HG02571 (cell line): ENCODE measurements at regions not wholly inside any gene's neighbourhood (a gene's known extent, or its start where the extent isn't known, plus 50 kb on each side); places are given as distances from the start of the nearest gene placed in this dataset.

ENCODE experiments used
- ATAC-seq: cut with Tn5 transposase; IDR thresholded peaks from one replicate; pipeline ENCODE4 v1.9.1; 2021; ENCODE audit warnings: mild to moderate bottlenecking, moderate library complexity; ENCODE audit not compliant: unreplicated experiment

DNA sequence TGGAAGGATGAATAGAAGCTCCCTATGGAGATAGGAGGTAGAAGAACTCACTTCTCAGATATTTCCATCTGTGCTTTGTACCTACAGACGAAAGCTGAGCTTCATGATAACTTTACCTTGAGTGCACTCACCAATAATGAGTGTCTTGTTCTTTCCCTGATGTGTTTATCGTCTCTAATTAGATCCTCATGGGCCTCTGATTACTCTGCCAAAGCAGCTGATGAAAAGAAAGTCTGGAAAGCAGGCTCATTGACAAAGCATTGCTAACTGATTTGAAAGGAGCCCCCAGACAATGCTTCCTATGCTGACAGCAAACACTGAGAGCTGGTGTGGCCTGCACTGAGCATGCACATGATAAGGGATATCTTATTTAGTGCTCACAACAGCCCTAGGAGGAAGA is 183.9 kb upstream of the GHITM start:
- ATAC-seq, result no peak

DNA sequence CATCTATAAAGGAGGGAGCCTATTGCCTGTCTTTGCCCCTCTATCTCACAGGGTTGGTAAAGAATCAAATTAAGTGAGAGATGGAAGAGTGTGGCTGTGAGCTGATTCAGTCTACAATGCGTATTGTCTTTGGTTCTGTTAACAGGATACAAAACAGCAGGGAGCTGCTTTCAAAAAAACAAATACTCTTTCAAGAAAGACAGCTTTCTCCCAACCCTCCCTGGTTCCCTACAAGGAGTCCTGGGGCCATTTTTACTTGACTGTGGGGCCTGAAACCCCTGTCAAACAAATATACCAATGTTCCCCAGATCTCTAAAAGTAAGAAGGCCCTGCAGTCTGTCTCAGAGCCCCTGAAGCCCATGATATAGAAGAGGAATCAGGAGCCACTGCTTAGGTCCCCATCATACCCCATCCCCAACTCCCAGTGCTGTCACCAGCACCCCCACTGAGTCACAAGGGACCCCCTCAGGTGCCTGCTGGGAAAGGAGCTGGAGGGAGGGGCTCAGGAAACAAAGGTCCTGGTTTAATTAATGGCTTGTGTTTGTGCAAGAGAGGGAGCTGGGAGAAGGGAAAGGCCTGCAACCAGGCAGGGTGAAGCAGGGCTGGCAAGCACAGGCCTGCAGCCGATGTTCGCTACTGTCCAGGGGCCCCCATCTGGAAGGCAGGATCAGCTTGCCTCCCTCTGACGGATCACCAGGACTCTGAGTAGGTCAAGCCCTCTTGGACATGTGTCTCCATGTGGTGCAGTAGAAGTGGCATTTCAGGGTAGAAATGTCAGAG is 182.0 kb upstream of the GHITM start:
- no peak for ATAC-seq

DNA sequence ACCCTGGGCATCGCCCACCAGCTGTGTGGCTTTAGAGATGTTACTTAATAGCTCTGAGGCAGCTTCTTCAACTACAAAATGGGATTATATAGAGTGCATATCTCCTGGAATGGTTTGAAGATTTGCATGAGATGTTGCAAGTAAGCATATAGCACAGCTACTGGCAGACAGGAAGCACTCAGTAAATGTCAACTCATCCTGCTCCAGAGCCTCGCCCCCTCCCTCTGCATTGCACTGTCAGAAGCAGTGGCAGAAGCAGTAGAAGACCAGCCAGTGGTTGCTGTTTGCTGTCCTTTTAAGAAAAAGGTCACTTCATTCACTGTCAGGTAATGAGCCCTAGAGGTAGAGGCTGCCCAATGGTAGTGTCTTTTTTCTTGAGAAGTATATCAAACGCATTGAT is 180.0 kb upstream of the GHITM start:
- ATAC-seq, result no peak

DNA sequence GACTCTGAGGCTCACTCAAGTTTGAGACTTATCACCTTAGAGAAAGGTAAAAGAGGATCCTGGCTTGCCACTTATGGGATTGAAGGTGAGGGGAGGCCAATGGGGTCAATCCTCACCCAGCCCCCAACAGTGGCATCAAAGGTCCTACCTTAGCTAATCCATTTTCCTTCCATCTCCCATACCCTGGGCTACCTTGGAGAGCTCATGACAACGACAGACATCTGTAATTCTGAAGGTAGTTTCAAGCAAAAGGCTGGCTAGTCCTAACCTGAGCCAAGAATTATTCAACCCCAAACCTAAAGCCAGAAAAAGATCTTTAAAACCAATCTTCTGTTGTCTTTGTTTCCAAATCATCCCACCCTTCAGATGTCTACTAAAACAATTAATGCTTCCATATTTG is 179.2 kb upstream of the GHITM start:
- no peak for ATAC-seq

DNA sequence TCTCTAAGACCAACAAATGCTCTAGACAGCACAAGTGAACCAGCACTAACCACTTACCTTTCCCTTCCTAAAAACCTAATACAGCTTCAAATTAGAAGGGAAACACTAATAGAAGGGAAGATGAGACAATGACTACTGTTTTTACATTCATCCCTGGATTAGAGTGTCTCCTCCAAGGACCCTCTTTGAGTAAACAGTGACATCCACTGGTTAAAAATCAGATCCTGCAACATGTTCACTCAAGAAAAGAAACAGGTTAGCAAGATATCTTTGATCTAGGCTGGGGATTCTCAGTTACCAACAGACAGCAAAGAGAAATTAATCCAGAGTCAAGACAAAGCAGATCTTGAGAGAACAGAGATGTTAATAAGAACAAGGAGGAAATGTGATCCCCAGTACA is 177.7 kb upstream of the GHITM start:
- no peak for ATAC-seq

DNA sequence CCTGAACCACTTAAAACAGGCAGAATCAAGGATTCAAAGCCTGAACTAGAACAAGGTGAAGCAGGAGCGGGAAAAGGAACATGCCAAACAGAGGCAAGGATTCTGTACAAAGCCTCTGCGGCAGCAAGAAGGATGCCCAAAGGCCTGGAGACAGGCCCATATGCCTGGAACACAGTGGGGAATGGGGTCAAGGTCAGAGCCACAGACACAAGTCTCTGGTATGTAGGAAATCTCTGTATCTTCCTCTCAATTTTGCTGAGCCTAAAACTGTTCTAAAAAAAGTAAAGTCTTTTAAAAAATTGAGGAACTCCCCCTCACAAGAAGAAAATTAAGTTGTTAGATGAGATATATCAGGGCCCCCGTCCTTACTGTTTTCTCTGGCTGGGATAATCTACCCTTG is 175.9 kb upstream of the GHITM start:
- no peak for ATAC-seq

DNA sequence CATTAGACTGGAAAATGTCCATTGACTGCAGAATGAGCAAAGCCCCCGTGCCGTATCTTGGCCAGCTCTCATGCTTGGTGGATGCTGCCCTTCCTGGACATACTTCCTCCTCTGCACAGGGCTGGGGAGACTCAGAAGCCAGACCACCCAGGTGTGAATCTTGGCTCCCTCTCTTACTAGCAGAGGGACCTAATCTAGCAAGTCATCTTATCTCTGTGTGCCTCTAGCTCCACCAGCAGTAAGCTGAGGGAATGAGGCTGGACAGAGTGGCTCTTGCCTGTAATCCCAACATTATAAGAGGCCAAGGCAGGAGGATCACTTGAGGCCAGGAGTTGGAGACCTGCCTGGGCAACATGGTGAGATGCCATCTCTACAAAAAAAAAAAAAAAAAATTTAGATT is 173.8 kb upstream of the GHITM start:
- no peak for ATAC-seq

DNA sequence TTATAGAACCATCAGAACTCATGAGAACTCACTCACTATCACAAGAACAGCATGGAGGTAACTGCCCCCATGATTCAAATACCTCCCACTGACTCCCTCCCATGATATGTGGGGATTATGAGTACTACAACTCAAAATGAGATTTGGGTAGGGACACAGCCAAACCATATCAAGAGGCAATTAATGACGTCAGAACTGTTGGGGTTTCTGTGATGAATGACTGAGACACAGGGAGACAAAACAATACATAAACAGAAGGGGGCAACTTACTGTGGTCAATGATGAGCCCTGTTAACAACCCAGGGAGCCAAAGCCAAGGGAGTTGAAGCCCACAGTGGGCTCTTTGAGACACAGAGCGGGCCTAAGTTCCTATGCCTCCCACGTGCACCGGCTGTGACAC is 171.3 kb upstream of the GHITM start:
- ATAC-seq, result no peak

DNA sequence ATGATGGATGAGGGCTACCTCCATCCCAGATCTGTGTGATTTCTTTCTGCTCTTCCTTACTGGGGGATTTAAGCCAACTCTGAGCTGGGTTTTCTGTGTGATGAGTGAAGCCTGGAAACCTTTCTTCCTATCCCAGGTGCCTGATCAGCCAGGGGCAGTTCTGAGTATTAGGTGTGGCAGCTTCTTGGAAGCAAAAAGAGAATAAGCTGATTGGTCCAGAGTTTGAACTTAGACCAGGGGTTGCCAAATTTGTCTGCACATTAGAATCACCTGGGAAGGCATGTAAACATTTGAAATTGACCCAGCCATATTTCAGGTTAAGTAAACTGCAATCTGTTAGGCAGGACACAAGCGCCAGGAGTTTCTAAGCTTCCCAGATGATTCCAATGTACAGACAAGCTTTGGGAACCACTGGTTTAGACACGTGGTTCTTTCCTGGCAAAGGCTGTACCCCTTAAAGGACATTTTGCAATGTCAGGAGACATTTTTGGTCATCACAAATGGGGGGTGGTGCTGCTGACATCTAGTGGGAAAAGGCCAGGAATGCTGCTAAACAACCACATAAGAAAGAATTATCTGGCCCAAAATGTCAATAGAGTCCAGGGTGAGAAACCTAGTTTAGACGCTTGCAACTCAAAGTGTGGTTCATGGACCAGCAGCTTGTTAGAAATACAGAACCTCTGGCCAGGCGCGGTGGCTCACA is 160.5 kb upstream of the GHITM start:
- no peak for ATAC-seq

DNA sequence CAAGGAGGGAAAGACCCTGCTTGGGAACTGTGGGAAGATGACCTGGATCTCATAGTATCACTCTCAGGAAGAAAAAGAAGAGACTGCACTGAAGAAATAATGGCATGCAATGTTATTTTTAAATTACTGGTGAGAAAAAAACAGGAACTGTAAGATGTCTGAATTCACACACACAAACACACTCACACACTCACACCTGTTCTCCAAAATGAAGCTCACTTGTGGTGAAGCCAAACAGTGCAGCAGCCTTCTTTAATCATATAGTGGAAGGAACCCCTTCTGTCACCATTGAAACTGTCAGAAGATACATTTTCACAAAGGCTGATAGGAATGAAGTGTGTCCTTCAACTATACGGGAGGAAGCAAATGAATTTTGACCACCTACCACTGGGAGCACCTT is 156.5 kb upstream of the GHITM start:
- no peak for ATAC-seq

DNA sequence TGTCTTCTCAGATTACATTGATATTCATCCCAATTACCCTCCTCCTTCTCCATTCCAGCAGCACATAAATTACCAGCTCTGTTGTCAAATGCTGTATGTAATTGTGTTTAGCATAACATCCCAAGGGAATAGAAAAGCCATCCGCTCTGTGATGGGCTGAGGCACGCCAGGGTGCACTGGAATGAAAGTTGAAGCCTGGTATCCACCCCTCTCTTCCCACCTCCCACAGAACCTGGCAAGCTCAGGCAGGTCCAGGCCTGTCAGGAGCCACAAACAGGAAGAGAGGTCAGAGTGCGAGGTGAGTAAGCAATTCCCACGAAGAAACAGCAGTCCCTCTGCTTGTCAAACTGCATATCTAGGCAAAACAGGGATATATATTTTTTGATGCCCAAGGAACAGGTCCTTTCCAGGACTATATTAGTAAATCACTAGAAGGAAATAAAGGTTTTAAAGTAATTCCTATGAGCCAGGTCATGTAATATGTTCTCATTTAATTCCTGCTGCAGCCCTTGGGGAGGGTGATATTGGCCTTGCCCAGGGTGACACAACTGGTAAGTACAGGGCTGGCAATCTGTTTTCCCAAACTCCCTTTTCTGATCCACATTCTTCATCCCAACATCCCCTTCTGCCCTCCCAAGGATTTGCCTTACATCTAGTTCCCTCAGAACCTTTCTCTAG is 155.6 kb upstream of the GHITM start:
- ATAC-seq, result no peak

DNA sequence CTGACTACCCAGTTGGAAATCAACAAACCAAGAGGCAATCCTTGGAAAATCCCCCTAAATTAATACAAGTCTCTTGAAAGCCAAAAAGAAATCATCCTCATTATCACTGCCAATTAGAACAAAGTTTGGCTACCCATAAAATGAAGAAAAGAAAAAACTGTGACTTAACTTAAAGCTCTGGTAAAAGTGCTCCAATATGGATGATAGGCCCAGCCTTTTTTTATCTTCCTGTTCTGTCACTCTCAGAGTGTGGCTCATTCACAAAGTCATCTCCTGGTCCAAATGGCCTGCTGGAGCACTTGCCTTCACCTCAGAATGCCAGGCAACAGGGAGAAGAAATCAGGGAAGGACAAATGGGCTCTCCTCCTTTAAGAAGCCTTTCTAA is 155.1 kb upstream of the GHITM start:
- ATAC-seq, result no peak

DNA sequence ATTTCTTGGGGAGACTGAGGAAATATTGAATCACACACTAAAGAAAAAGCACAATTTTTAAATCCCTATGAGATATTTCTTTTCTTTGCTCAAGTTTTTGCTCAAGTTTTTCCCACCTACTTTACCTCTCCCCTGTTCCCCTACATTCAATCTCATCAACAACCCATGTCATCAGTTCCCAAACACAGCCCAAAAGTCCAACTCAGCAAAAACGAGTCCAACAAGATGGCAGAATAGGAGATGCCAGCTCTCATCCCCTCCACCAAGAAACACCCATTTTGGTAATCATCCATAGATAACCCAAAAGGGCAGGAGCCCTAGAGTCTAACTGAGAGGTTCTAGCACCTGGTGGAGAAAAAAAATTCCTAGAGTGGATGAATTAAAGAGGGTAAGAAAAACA is 152.5 kb upstream of the GHITM start:
- ATAC-seq, result no peak

DNA sequence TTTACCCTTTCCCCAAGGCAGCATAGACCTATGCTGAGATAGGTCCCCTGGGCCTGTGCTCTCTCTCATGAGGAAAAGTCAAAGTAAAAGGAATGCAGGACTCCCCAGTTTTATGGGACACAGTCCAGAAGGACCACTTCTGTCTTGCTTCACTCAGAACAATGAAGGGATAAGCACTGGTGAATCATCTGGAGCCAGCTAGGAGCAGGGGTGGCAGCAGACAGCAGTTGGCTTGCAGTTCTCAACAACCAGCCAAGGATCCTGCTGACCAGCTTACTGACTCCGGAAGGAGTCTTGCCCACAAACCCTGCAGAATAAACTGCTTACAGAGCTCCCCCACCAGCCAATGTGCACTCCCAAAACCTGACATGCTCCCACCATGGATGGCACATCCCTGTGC is 152.1 kb upstream of the GHITM start:
- ATAC-seq, result no peak

DNA sequence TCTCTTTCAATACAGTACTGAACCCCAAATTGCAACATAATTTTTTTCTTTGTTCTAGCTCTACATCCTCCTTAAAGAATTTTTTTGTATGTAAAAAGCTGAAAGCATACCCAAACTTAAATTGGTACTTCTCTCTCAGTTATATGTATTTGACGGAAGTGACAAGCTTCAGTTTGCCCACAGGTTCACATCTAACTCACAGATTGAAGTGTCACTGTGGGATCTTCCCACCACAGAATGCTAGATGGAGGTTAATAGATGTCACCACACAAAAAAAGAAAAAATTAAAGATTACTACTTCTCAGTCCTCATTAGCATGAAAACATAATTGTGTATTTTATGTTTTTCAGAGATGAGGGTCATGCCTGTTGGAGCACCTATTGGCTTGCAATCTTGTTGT is 150.9 kb upstream of the GHITM start:
- no peak for ATAC-seq

DNA sequence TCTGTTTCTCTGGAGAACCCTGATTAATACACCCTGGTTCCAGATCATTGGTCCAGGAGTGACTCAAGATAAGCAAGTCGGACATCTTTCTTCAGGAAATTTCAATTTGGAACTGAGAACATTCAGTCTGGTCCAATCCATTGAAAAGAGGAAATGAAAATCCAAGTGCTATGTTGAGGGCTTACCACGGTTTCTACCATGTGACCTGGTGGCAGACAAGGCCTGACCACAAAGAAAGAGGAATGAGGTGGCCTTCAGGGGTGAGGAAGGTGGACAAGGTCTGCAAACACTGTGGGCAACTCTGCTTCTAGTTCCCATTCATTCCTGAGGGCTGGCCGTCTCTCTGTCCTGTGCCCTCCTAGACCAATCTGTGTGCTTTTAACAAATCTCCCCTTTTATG is 149.2 kb upstream of the GHITM start:
- ATAC-seq, result peak; percentile 94

DNA sequence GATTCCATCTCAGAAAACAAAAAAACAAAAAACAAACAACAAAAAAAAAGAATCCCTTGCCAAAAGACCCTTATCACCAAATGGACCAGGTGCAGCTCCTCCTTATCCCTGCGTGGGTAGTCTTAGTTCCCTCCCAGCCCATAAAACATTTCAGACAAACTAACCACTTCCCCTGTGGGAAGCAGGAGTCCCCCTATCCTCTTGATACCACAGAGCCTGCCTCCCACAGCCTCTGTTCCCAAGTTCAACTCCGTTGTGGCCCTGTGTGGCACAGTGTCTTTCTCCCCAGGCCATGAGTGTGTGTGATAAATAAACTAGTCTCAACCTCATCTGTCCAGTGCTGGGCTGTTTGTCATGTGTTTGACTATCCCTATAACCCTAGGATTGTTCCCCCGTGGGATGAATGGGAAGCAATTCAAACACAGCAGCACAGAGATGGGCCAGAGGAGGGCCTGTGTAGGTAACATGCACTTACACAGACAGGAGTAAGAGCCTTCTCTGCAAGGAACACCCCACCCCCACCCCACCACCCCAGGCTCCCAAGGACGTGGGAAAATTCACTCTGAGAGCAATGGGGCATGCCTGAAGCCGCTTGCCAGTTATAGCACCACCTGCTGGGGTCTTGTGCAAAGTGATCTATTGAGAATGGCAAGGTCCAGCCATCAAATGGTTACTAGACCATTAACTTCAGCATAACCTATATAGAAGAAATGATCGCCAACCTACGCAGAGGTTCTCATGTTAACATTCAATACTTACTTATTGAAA is 147.1 kb upstream of the GHITM start:
- no peak for ATAC-seq

DNA sequence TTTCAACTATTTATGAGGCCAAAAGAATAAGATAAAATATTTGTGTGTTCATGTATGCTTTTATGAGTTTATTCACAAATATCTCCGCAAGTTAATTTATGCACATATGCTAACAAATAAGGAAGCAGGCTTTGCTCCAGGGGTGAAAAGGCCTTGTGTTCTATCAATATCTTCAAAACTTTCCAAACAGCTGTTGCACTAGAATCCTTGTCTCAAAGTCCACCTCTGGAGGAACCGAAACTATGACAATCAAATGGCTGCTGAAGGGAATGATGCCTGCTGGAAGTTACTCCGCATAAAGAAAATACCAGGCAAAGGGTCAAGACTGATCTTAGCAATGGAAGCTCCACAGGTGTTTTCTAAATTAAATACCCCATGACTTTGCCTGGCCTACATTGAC is 145.0 kb upstream of the GHITM start:
- ATAC-seq, result no peak

DNA sequence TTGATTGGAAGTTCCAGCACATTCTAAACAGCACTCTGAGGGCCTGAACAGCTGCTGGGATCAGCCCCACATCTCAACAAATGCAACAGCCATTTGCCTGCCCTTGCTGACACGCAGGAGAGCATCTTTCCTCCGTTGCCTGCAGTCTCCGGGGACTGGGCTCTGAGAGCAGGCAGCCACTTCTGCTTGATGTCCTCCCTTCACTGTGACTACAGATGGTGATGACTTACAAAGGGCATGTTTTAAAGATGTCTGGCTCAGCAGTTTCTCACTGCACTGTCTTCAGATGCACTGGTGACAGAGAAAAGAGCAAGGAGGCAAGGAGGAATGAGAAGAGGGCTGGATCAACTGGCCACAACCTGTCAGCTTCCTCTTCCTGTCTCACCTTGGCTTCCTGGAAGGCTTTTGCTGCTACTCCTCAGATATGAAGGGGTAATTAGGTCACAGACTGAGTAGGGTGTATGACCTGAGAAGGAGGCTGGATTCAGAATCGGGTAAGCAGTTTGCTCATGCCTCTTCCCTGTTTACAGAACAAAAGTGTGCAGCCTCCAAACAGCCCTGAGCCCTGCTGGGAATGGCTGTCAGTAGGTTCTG is 143.5 kb upstream of the GHITM start:
- no peak for ATAC-seq

DNA sequence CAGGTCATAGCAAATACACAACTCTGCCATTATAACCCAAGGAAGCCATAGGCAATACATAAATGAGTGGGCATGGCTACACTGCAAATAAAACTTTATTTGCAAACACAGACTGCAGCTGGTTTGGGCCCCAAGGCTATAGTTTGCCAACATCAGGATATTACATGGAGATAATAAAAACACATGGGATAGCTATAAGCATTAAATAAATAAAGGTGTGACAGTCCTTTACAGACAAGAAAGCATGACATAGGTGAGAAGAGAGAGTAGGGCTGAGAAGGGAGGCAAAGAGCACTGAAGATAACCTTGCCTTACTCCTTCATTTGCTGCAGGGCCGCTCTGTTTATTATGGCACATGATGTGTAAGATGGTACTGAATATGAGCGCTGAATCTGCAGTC is 135.1 kb upstream of the GHITM start:
- no peak for ATAC-seq

DNA sequence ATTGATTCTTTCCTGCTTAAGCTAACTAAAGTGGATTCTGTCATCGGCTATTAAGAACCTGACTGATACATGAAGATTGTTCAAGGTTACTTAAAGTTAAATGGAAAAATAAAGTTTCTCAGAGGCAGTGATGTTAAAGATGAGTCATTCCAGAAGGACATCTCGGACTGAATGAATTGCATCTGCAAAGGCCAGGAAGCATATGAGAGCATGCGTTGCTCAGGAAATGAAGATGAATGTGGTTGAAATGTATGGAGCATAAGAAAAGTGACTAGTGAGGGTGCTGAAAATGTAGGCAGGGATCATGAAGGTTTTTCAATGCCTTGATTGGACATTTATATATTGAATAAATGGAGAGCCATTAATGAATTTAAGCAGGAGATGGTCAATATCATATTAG is 133.9 kb upstream of the GHITM start:
- no peak for ATAC-seq
